GM12864 (cell line): ENCODE measurements at regions not wholly inside any gene's neighbourhood (a gene's known extent, or its start where the extent isn't known, plus 50 kb on each side); places are given as distances from the start of the nearest gene placed in this dataset.

Experiments used
- DNase-seq: peaks from one replicate; pipeline ENCODE4 v3.0.0-alpha.2; 2011; ENCODE audit warnings: low read depth
- H3K4me3 ChIP-seq: 2 replicates; pipeline ENCODE4 v1.5.1; 2011; ENCODE audit warnings: mild to moderate bottlenecking, low read depth, low read length, control low read depth
- CTCF ChIP-seq: IDR thresholded peaks from 2 replicates; pipeline ENCODE4 v1.5.1; 2011; ENCODE audit warnings: low read depth, mild to moderate bottlenecking, moderate library complexity, low read length, control low read depth, inconsistent platforms; ENCODE audit errors: missing control alignments

GRCh38 chr15:99481113-99481950 lies 84.5 kb upstream of the MEF2A start:
- DNase-seq, result no peak
- H3K4me3 ChIP-seq, result no peak overlapping the region
- TF ChIP-seq CTCF, result no peak

- no peak overlapping the region for H3K4me3 ChIP-seq
- TF ChIP-seq CTCF, result no peak
- no peak for DNase-seq
Observed at GRCh38 chr15:99481951-99482230, 83.9 kb upstream of the MEF2A start.

- DNase-seq, result no peak
- TF ChIP-seq CTCF, result no peak
- no peak overlapping the region for H3K4me3 ChIP-seq
Observed at GRCh38 chr15:99482993-99483392, 82.8 kb upstream of the MEF2A start.

GRCh38 chr15:99485153-99485961 lies 80.4 kb upstream of the MEF2A start:
- TF ChIP-seq CTCF, result no peak
- H3K4me3 ChIP-seq, result no peak overlapping the region
- DNase-seq, result no peak

- no peak for TF ChIP-seq CTCF
Observed at GRCh38 chr15:99485992-99486370, 79.8 kb upstream of the MEF2A start.

GRCh38 chr15:99486371-99487336 lies 79.1 kb upstream of the MEF2A start:
- DNase-seq, result no peak
- no peak for TF ChIP-seq CTCF
- no peak overlapping the region for H3K4me3 ChIP-seq

More at GRCh38 chr15:99485992-99486370, 79.8 kb upstream of the MEF2A start:
- no peak for DNase-seq
- H3K4me3 ChIP-seq, result no peak overlapping the region
